Stimulated activated naive CD8-positive, alpha-beta T cell treated with anti-CD3 and anti-CD28 coated beads, Interleukin-15, Interleukin-2, amounts not matched to agents 100 ng/mL and 50 ng/mL, for 24 hours (primary cell): ENCODE measurements at regions not wholly inside any gene's neighbourhood (a gene's known extent, or its start where the extent isn't known, plus 50 kb on each side); places are given as distances from the start of the nearest gene placed in this dataset.

Experiments used
- H3K27ac Mint-ChIP-seq: one replicate; pipeline ENCODE4 v1.8.0; 2021; ENCODE audit warnings: mild to moderate bottlenecking, mixed read lengths
- H3K27me3 Mint-ChIP-seq: one replicate; pipeline ENCODE4 v1.8.0; 2021; ENCODE audit warnings: mixed read lengths
- H3K36me3 Mint-ChIP-seq: one replicate; pipeline ENCODE4 v1.8.0; 2021; ENCODE audit warnings: low read depth, mixed read lengths
- H3K4me1 Mint-ChIP-seq: one replicate; pipeline ENCODE4 v1.8.0; 2021; ENCODE audit warnings: low read depth, mixed read lengths
- H3K4me3 Mint-ChIP-seq: one replicate; pipeline ENCODE4 v1.8.0; 2021; ENCODE audit warnings: mild to moderate bottlenecking, mixed read lengths
- H3K9me3 Mint-ChIP-seq: one replicate; pipeline ENCODE4 v1.8.0; 2021; ENCODE audit warnings: mixed read lengths

GRCh38 chr4:117783716-117784115 lies 250.6 kb upstream of the NDST3 start:
- H3K9me3 Mint-ChIP-seq: peaks cover 4% of the 10 kb centered on the region
- no peaks in the 10 kb centered on the region for H3K4me1 Mint-ChIP-seq
- H3K27ac Mint-ChIP-seq: no peak overlapping the region
- H3K36me3 Mint-ChIP-seq: no peaks in the 10 kb centered on the region
- no peaks in the 10 kb centered on the region for H3K27me3 Mint-ChIP-seq
- no peak overlapping the region for H3K4me3 Mint-ChIP-seq

- Mint-ChIP-seq H3K36me3 (no peaks in the 10 kb centered on the region), H3K4me3 (no peak overlapping the region), H3K9me3 (peaks cover 4% of the 10 kb centered on the region), H3K27ac (no peak overlapping the region), H3K27me3 (no peaks in the 10 kb centered on the region), H3K4me1 (no peaks in the 10 kb centered on the region)
Measured at GRCh38 chr4:117784266-117784665, 250.0 kb upstream of the NDST3 start.

GRCh38 chr4:117786566-117786965 lies 247.7 kb upstream of the NDST3 start:
- Mint-ChIP-seq H3K27ac (no peak overlapping the region), H3K4me3 (no peak overlapping the region), H3K9me3 (peaks cover 2% of the 10 kb centered on the region), H3K36me3 (no peaks in the 10 kb centered on the region), H3K27me3 (no peaks in the 10 kb centered on the region), H3K4me1 (no peaks in the 10 kb centered on the region)

DNA sequence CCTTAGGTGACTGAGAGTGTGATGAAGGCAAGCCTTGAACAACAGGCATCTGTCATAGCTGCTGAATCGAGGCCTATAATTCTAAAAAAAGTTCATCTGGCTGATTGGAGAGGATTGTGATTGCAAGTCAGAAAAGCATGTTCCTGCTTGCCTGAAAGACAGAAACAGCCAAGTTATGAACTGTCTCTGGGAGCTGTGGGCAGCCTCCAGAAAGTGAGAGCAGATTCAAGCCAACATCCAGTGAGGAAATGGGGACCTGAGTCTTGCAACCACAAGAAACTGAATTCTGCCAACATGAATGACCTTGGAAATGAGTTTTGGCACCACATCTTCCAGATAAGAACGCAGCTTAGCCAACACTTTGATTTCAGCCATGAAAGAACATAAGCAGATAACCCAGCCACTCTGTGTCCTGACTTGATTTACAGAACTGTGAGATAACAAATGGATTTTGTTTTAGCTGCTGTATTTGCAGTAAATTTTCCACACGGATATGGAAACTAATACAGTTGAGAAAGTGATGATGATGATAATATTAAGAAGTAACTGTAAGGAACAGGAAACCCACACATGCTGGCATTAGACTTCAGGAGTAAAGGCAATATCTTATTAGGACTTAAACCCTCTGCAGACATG lies 240.3 kb upstream of the NDST3 start:
- no peak overlapping the region for H3K4me3 Mint-ChIP-seq
- no peak overlapping the region for H3K27ac Mint-ChIP-seq
- no peaks in the 10 kb centered on the region for H3K36me3 Mint-ChIP-seq
- no peaks in the 10 kb centered on the region for H3K9me3 Mint-ChIP-seq
- no peaks in the 10 kb centered on the region for H3K27me3 Mint-ChIP-seq
- H3K4me1 Mint-ChIP-seq: no peaks in the 10 kb centered on the region

DNA sequence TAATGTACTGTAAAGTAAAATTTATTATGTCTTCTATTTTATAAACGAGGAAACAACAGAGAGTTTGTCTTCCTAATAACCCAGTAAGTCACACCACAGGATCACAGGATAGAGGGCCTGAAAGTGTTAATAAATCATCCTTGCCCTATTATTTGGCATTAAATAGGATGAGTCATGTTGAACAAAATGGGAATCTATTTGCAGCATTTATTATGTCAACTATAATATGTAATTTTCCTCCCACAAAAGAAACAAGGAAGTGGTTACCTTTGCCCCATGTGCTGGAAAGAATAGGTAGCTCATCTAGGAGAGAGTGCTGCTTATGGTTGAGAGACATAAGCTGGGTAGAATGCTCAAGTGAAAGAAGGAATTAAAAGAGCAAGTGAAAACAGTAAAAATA lies 237.6 kb upstream of the NDST3 start:
- Mint-ChIP-seq H3K4me1 (no peaks in the 10 kb centered on the region), H3K27ac (no peak overlapping the region), H3K9me3 (no peaks in the 10 kb centered on the region), H3K4me3 (no peak overlapping the region), H3K27me3 (no peaks in the 10 kb centered on the region), H3K36me3 (no peaks in the 10 kb centered on the region)

GRCh38 chr4:117800636-117801035 lies 233.7 kb upstream of the NDST3 start:
- no peak overlapping the region for H3K4me3 Mint-ChIP-seq

DNA sequence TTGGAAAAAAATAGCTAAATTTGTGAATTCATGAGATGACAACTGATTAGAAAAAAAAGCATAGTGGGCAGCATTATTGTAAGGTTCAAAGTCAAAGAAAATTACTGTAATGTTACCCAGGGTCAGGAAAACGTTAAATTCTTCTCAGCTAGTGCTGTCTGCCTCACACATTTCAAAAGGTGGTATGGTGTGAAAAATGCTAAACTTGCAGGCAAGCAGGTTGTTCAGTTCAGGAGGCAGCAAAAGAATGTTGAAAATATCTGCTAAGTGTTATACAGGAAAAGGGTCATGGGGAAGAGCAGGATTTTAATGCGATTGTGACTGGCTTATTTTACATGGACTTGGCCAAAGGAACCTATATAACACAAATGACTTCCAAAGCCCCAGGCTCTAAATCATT lies 232.5 kb upstream of the NDST3 start:
- peaks cover 4% of the 10 kb centered on the region for H3K9me3 Mint-ChIP-seq
- H3K27ac Mint-ChIP-seq: no peak overlapping the region
- no peaks in the 10 kb centered on the region for H3K27me3 Mint-ChIP-seq
- H3K4me3 Mint-ChIP-seq: no peak overlapping the region
- H3K36me3 Mint-ChIP-seq: no peaks in the 10 kb centered on the region
- H3K4me1 Mint-ChIP-seq: no peaks in the 10 kb centered on the region

More at GRCh38 chr4:117800636-117801035, 233.7 kb upstream of the NDST3 start:
- Mint-ChIP-seq H3K4me1 (no peaks in the 10 kb centered on the region), H3K27ac (no peak overlapping the region), H3K9me3 (peaks cover 4% of the 10 kb centered on the region), H3K27me3 (no peaks in the 10 kb centered on the region), H3K36me3 (no peaks in the 10 kb centered on the region)

- Mint-ChIP-seq H3K4me3 (no peak overlapping the region), H3K4me1 (no peaks in the 10 kb centered on the region), H3K27ac (no peak overlapping the region), H3K27me3 (no peaks in the 10 kb centered on the region), H3K9me3 (no peaks in the 10 kb centered on the region), H3K36me3 (no peaks in the 10 kb centered on the region)
Measured at GRCh38 chr4:117811731-117812130, 222.6 kb upstream of the NDST3 start.

DNA sequence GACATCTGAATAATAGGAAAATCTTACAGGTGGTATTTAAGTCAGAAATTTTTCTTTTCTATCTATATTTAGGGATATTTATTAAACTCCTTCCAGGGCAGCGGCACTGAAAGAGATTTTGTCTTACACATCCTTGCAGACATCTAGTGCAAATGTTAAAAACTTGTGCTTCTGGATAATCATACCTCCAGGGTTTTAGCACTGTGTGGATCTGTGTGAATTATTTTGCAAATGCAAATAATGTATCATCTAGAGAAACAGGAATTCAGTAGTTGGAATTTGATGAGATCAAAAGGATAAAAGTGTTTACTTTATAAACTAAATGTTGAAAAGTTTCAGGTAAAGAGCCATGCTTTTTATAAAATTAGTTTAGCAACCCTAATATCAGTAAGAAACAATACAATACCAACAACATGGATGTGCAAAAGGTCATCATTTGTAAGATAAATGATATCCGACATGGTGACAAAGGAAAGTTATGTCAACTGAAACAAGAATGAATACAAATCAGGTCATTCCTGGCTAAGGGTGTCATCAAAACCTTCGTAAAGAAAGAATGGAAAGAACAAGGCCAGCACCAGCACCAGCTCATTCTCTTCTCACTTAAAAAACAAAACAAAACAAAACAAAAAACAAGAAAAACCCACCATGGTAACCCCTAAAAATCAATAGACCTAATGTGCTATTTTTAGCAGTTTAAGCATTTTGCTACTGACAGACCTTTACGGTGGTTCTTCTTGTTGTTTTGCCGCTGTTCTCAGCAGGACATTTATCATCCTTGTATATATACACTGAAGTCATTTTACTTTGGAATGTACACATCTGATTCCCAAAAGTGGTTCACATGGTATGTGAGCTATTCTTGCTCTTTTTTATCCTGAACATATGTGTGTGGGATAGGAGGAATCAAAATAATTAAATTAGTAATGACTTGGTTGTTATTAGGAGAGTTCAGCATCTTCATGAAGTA lies 219.7 kb upstream of the NDST3 start:
- no peak overlapping the region for H3K27ac Mint-ChIP-seq
- no peak overlapping the region for H3K4me3 Mint-ChIP-seq
- H3K27me3 Mint-ChIP-seq: no peaks in the 10 kb centered on the region
- no peaks in the 10 kb centered on the region for H3K4me1 Mint-ChIP-seq
- no peaks in the 10 kb centered on the region for H3K9me3 Mint-ChIP-seq
- H3K36me3 Mint-ChIP-seq: no peaks in the 10 kb centered on the region

GRCh38 chr4:117817301-117817700 lies 217.0 kb upstream of the NDST3 start:
- no peak overlapping the region for H3K4me3 Mint-ChIP-seq
- no peaks in the 10 kb centered on the region for H3K9me3 Mint-ChIP-seq
- no peak overlapping the region for H3K27ac Mint-ChIP-seq
- no peaks in the 10 kb centered on the region for H3K4me1 Mint-ChIP-seq
- H3K27me3 Mint-ChIP-seq: no peaks in the 10 kb centered on the region
- no peaks in the 10 kb centered on the region for H3K36me3 Mint-ChIP-seq

GRCh38 chr4:117821834-117822233 lies 212.5 kb upstream of the NDST3 start:
- no peaks in the 10 kb centered on the region for H3K27me3 Mint-ChIP-seq
- no peak overlapping the region for H3K27ac Mint-ChIP-seq
- H3K36me3 Mint-ChIP-seq: no peaks in the 10 kb centered on the region
- no peak overlapping the region for H3K4me3 Mint-ChIP-seq
- H3K9me3 Mint-ChIP-seq: no peaks in the 10 kb centered on the region
- H3K4me1 Mint-ChIP-seq: no peaks in the 10 kb centered on the region

DNA sequence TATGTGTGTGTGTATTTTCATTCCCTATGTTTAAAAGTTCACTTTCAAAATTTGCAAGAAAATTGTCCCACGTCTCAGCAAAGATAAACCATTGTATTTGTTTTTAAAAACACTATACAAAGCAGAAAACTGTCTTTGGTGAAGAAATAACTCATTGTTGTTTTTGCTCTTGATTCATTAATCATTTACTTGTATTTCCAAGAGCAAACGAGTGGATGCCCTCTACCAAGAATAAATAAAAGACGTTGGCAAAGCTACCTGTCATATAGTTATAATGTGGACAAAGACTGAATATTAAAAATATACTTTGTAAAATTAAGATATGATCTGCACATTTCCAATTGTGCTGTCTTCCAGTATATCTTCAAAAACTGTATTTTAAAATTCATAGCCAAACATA lies 210.9 kb upstream of the NDST3 start:
- no peak overlapping the region for H3K4me3 Mint-ChIP-seq
- no peaks in the 10 kb centered on the region for H3K4me1 Mint-ChIP-seq
- no peak overlapping the region for H3K27ac Mint-ChIP-seq
- H3K36me3 Mint-ChIP-seq: no peaks in the 10 kb centered on the region
- no peaks in the 10 kb centered on the region for H3K27me3 Mint-ChIP-seq
- no peaks in the 10 kb centered on the region for H3K9me3 Mint-ChIP-seq

DNA sequence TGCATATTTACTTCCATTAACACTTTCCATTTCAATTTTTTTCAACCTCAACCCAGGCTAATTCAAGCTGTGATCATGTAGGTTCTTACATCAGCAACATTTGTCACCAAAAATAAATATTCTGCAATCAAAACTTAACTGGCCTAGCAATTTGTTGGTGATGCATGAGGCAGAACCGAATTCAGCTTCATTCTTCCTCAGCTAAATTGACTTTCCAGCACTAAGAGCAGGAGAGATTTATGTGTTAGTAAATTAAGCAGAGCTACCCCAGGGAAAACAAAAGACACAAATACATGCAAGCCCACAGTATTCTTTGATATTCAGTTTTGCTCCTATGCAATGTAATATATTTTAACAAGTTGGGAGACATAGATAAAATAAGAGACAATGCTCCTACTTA lies 208.7 kb upstream of the NDST3 start:
- Mint-ChIP-seq H3K9me3 (no peaks in the 10 kb centered on the region), H3K4me1 (no peaks in the 10 kb centered on the region), H3K27me3 (no peaks in the 10 kb centered on the region), H3K36me3 (no peaks in the 10 kb centered on the region), H3K27ac (no peak overlapping the region), H3K4me3 (no peak overlapping the region)

DNA sequence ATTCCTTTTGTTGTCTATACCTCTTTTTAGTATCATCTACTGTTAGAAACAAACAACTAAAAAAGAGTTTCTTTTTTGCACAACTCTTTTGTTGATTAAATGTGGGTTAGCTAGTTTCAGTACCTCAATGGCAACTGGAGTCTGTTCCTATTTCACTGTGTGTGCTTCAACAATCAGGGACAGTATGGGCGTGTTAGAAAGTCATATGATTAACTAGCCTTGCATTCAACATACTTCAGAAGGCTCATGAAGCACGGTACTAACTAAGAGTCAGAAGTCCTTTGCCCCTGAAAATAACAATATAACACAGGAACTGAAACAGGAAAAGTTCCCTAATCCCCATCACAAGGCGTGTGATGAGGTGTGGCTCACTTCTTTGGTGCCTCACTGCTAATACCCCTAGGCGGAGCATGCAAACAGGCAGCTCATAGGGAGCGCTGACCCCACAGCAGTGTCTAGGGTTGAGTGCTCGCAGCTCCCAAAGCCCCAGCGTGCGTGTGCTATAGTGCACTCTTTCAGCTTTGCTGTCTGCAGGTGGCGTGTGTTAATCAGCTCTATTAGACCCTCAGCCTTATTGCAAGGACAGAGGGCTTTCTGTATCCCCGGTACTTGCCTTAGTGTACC lies 203.1 kb upstream of the NDST3 start:
- no peak overlapping the region for H3K27ac Mint-ChIP-seq

DNA sequence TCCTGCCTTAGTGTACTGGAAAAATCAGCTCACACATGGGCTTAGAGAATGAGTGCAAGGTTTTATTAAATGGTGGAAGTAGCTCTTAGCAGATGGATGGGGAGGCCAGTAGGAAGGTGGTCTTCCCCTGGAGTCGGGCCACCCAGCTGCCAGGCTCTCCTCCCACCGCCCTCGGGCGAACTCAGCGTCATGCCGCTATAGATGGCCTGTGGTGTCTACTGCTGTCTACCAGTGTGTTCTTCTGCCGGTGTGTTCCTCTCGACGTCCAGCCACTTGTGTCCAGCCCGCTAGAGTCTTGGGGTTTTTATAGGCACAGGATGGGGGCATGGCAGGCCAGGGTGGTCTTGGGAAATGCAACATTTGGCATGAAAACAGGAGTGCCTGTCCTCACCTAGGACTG lies 198.7 kb upstream of the NDST3 start:
- H3K9me3 Mint-ChIP-seq: peaks cover 4% of the 10 kb centered on the region
- H3K4me1 Mint-ChIP-seq: no peaks in the 10 kb centered on the region
- no peaks in the 10 kb centered on the region for H3K27me3 Mint-ChIP-seq
- no peak overlapping the region for H3K4me3 Mint-ChIP-seq
- no peak overlapping the region for H3K27ac Mint-ChIP-seq
- H3K36me3 Mint-ChIP-seq: no peaks in the 10 kb centered on the region

More for the DNA sequence above, 203.1 kb upstream of the NDST3 start:
- H3K27me3 Mint-ChIP-seq: no peaks in the 10 kb centered on the region
- no peak overlapping the region for H3K4me3 Mint-ChIP-seq
- H3K36me3 Mint-ChIP-seq: no peaks in the 10 kb centered on the region
- H3K4me1 Mint-ChIP-seq: no peaks in the 10 kb centered on the region
- no peaks in the 10 kb centered on the region for H3K9me3 Mint-ChIP-seq
